CD4-positive, alpha-beta memory T cell (primary cell): ENCODE measurements at regions not wholly inside any gene's neighbourhood (a gene's known extent, or its start where the extent isn't known, plus 50 kb on each side); places are given as distances from the start of the nearest gene placed in this dataset.
"Not testable (repeated sequence)": the region's sequence is repeated elsewhere in the genome, so short reads cannot be mapped to it uniquely, and the experiment has no call there.

Source experiments
- CTCF ChIA-PET: fragments of 350-600 bp; sonication (Branson Sonifier 250); formaldehyde crosslinking; loops from one replicate; lab custom pipeline; 2021; ENCODE audit warnings: inconsistent platforms; ENCODE audit not compliant: partially characterized antibody; lab: Charles Lee
- POLR2A ChIA-PET: fragments of 350-600 bp; sonication (Branson Sonifier 250); formaldehyde crosslinking; loops from one replicate; lab custom pipeline; 2021; ENCODE audit not compliant: partially characterized antibody; lab: Charles Lee
- DNase-seq, 5 donors: peaks; one replicate each; pipeline versions ENCODE4 v3.0.0 to v3.0.0-alpha.2; 2020 to 2022; ENCODE audit warnings: mixed read lengths in 1 of 5
- H3K27ac ChIP-seq: one replicate; pipeline ENCODE4 v1.7.0; 2013; ENCODE audit warnings: low read depth, low read length
- H3K27me3 ChIP-seq: 2 replicates; pipeline ENCODE4 v1.7.0; 2013; ENCODE audit warnings: mild to moderate bottlenecking, low read length, moderate library complexity; ENCODE audit not compliant: insufficient read depth
- H3K36me3 ChIP-seq: 2 replicates; pipeline ENCODE4 v1.7.0; 2013; ENCODE audit warnings: mild to moderate bottlenecking, low read length, moderate library complexity; ENCODE audit not compliant: insufficient read depth
- H3K4me1 ChIP-seq: 2 replicates; pipeline ENCODE4 v1.7.0; 2013; ENCODE audit warnings: mild to moderate bottlenecking, low read length, moderate library complexity; ENCODE audit not compliant: insufficient read depth
- H3K4me3 ChIP-seq, 2 donors: one replicate each; pipeline ENCODE4 v1.7.0; 2013; ENCODE audit warnings: low read length in 2 of 2, mild to moderate bottlenecking in 1 of 2
- H3K9me3 ChIP-seq, 2 donors: one replicate each; pipeline ENCODE4 v1.7.0; 2013; ENCODE audit warnings: low read length in 2 of 2, control low read depth in 1 of 2; ENCODE audit not compliant: control insufficient read depth in 1 of 2
- H3K27ac Mint-ChIP-seq, 7 donors: one replicate each; pipeline ENCODE4 v1.8.0; 2020 to 2021; ENCODE audit warnings: mixed read lengths in 7 of 7, mild to moderate bottlenecking in 6 of 7, inconsistent platforms in 3 of 7, moderate library complexity in 3 of 7
- H3K27me3 Mint-ChIP-seq, 2 donors: one replicate each; pipeline ENCODE4 v1.8.0; 2020 to 2021; ENCODE audit warnings: mixed read lengths in 2 of 2
- H3K36me3 Mint-ChIP-seq, 2 donors: one replicate each; pipeline ENCODE4 v1.8.0; 2020 to 2021; ENCODE audit warnings: mixed read lengths in 2 of 2, inconsistent platforms in 1 of 2, mild to moderate bottlenecking in 1 of 2
- H3K4me1 Mint-ChIP-seq, 4 donors: one replicate each; pipeline ENCODE4 v1.8.0; 2020 to 2021; ENCODE audit warnings: mixed read lengths in 4 of 4, mild to moderate bottlenecking in 1 of 4
- H3K4me3 Mint-ChIP-seq, 8 donors: one replicate each; pipeline ENCODE4 v1.8.0; 2020 to 2021; ENCODE audit warnings: mixed read lengths in 8 of 8, mild to moderate bottlenecking in 7 of 8, moderate library complexity in 6 of 8, inconsistent platforms in 3 of 8
- H3K9me3 Mint-ChIP-seq, 8 donors: one replicate each; pipeline ENCODE4 v1.8.0; 2020 to 2021; ENCODE audit warnings: mixed read lengths in 8 of 8, mild to moderate bottlenecking in 5 of 8, inconsistent platforms in 3 of 8, moderate library complexity in 1 of 8
- intact Hi-C: fragments of 100-400 bp; cut with micrococcal nuclease; formaldehyde crosslinking; loops from one replicate; pipeline ENCODE4 v1.15.1; 2023

DNA sequence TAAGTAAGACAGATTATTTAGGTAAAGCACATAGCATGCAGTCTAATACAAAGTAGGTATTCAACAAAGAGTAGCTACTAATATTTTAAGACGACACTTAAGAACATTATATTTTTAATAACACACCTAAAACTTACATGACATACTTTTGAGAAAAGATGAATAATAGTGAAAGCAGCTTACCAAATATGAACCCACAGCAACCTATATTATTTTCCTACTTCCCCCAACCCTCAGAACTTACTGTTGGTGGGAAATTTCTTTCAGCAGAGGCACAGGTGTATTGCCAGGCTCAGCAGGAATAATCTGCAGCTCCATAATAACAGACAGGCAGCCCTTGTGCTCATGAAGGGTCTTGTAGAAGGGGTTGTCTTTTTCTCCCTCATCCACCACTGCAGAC lies 498.9 kb downstream of the GLUD2 start:
- ChIA-PET CTCF (no interaction called here), POLR2A (no interaction called here)
- H3K27me3 ChIP-seq = no peaks in the 10 kb centered on the region
- DNase-seq = no peak
- no peaks in the 10 kb centered on the region for H3K9me3 ChIP-seq
- H3K27ac ChIP-seq = no peak overlapping the region
- Mint-ChIP-seq H3K27me3 (no peaks in the 10 kb centered on the region), H3K9me3 (peaks cover 0 to 14% (median 7%) of the 10 kb centered on the region in 8 donors), H3K36me3 (no peaks in the 10 kb centered on the region), H3K4me1 (no peaks in the 10 kb centered on the region), H3K27ac (no peak overlapping the region), H3K4me3 (no peak overlapping the region)
- no peak overlapping the region for H3K4me3 ChIP-seq
- no peaks in the 10 kb centered on the region for H3K36me3 ChIP-seq
- intact Hi-C loops = no loop called here
- no peaks in the 10 kb centered on the region for H3K4me1 ChIP-seq

- no peaks in the 10 kb centered on the region for H3K36me3 Mint-ChIP-seq
- DNase-seq = no peak
- H3K27me3 Mint-ChIP-seq = no peaks in the 10 kb centered on the region
- CTCF ChIA-PET = no interaction called here
- no peak overlapping the region for H3K27ac Mint-ChIP-seq
- H3K4me1 Mint-ChIP-seq = no peaks in the 10 kb centered on the region
- POLR2A ChIA-PET = no interaction called here
- H3K4me3 ChIP-seq = no peak overlapping the region
- intact Hi-C loops = no loop called here
- no peak overlapping the region for H3K27ac ChIP-seq
- H3K27me3 ChIP-seq = no peaks in the 10 kb centered on the region
- H3K9me3 ChIP-seq = no peaks in the 10 kb centered on the region
- no peaks in the 10 kb centered on the region for H3K36me3 ChIP-seq
- H3K4me1 ChIP-seq = no peaks in the 10 kb centered on the region
- H3K9me3 Mint-ChIP-seq = no peaks in the 10 kb centered on the region
- H3K4me3 Mint-ChIP-seq = no peak overlapping the region
Measured at GRCh38 chrX:121558886-121559285, 511.5 kb downstream of the GLUD2 start.

- no peaks in the 10 kb centered on the region for H3K27me3 ChIP-seq
- H3K9me3 ChIP-seq = no peaks in the 10 kb centered on the region
- H3K36me3 ChIP-seq = no peaks in the 10 kb centered on the region
- Mint-ChIP-seq H3K4me1 (no peaks in the 10 kb centered on the region), H3K4me3 (no peak overlapping the region), H3K27ac (no peak overlapping the region), H3K36me3 (no peaks in the 10 kb centered on the region), H3K27me3 (no peaks in the 10 kb centered on the region), H3K9me3 (no peaks in the 10 kb centered on the region)
- ChIA-PET CTCF (no interaction called here), POLR2A (no interaction called here)
- H3K4me3 ChIP-seq = no peak overlapping the region
- no peak overlapping the region for H3K27ac ChIP-seq
- intact Hi-C loops = no loop called here
- no peak for DNase-seq
- H3K4me1 ChIP-seq = no peaks in the 10 kb centered on the region
Measured at GRCh38 chrX:121562616-121563015, 515.2 kb downstream of the GLUD2 start.

- Histone ChIP-seq H3K9me3 (no peaks in the 10 kb centered on the region), H3K4me3 (no peak overlapping the region), H3K27ac (no peak overlapping the region), H3K36me3 (no peaks in the 10 kb centered on the region), H3K4me1 (no peaks in the 10 kb centered on the region), H3K27me3 (no peaks in the 10 kb centered on the region)
- no peaks in the 10 kb centered on the region for H3K27me3 Mint-ChIP-seq
- DNase-seq = no peak
- CTCF ChIA-PET = no interaction called here
- intact Hi-C loops = no loop called here
- H3K9me3 Mint-ChIP-seq = peaks cover 0 to 4% (median 0%) of the 10 kb centered on the region in 8 donors
- POLR2A ChIA-PET = no interaction called here
- no peaks in the 10 kb centered on the region for H3K36me3 Mint-ChIP-seq
- H3K4me3 Mint-ChIP-seq = no peak overlapping the region
- H3K27ac Mint-ChIP-seq = no peak overlapping the region
- no peaks in the 10 kb centered on the region for H3K4me1 Mint-ChIP-seq
Measured at GRCh38 chrX:121569609-121570008, 522.2 kb downstream of the GLUD2 start.

DNA sequence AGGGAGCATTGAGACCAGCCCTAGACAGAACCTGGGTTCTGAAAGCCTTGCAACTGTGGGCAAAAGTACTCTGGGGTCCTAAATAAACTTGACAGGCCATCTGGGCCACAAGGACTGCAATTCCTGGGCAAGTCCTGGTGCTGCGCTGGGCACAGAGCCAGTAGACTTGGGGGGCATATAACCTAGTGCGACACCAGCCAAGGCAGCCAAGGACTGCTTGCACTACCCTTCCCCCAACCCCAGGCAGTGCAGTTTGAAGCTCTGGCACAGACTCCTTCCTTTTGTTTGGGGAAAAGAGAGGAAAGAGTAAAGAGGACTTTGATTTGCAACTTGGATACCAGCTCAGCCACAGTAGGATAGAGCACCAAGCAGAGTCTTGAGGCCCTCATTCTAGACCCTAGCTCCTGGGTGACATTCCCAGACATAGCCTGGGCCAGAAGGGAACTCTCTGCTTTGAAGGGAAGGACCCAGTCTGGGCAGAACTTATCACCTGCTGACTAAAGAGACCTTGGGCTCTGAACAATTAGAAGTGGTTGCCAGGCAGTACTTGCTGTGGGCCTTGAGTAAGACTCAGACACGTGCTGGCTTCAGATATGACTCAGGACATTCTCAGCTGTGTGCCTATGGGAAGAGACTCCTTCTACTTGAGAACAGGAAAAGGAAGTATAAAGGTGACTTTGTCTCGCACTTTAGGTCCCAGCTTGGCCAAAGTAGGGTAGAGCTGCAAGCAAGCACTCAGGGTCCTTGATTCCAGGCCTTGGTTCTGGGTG lies 522.8 kb downstream of the GLUD2 start:
- Histone ChIP-seq H3K4me1 (no peaks in the 10 kb centered on the region), H3K4me3 (no peak overlapping the region), H3K27me3 (no peaks in the 10 kb centered on the region), H3K9me3 (no peaks in the 10 kb centered on the region), H3K27ac (no peak overlapping the region), H3K36me3 (no peaks in the 10 kb centered on the region)
- H3K4me1 Mint-ChIP-seq = no peaks in the 10 kb centered on the region
- peaks cover 0 to 4% (median 0%) of the 10 kb centered on the region in 8 donors for H3K9me3 Mint-ChIP-seq
- no peak overlapping the region for H3K27ac Mint-ChIP-seq
- ChIA-PET CTCF (no interaction called here), POLR2A (no interaction called here)
- H3K4me3 Mint-ChIP-seq = no peak overlapping the region
- H3K27me3 Mint-ChIP-seq = no peaks in the 10 kb centered on the region
- no peak for DNase-seq
- no peaks in the 10 kb centered on the region for H3K36me3 Mint-ChIP-seq
- intact Hi-C loops = no loop called here

DNA sequence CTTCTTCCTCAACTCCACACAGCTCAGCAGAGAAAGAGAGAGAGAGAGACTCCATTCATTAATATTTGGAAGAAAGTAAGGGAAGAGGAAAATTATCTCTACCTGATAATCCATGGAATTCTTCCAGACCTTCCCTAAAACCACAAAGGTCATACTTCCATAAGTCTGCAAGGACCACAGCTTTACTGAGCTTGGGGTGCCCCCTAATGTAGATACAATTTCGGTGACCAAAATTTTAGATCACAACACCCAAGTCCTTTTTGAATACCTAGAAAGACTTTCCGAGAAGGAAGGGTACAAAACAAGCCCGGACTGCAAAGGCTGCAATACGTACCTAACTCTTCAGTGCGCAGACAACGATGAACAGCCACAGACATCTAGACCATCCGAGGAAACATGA lies 523.9 kb downstream of the GLUD2 start:
- Mint-ChIP-seq H3K4me3 (no peak overlapping the region), H3K36me3 (no peaks in the 10 kb centered on the region), H3K9me3 (peaks cover 0 to 4% (median 0%) of the 10 kb centered on the region in 8 donors), H3K4me1 (no peaks in the 10 kb centered on the region), H3K27ac (no peak overlapping the region), H3K27me3 (no peaks in the 10 kb centered on the region)
- Histone ChIP-seq H3K9me3 (no peaks in the 10 kb centered on the region), H3K27ac (no peak overlapping the region), H3K4me3 (no peak overlapping the region), H3K27me3 (no peaks in the 10 kb centered on the region), H3K36me3 (no peaks in the 10 kb centered on the region), H3K4me1 (no peaks in the 10 kb centered on the region)
- no peak for DNase-seq
- intact Hi-C loops = no loop called here
- CTCF ChIA-PET = no interaction called here
- POLR2A ChIA-PET = no interaction called here

GRCh38 chrX:121574384-121574783 lies 527.0 kb downstream of the GLUD2 start:
- intact Hi-C loops, H3K36me3 ChIP-seq, POLR2A ChIA-PET, H3K9me3 Mint-ChIP-seq, H3K9me3 ChIP-seq, H3K4me3 Mint-ChIP-seq, H3K27me3 ChIP-seq, DNase-seq, H3K4me1 Mint-ChIP-seq, H3K27ac Mint-ChIP-seq, H3K27me3 Mint-ChIP-seq, H3K36me3 Mint-ChIP-seq, CTCF ChIA-PET, H3K4me1 ChIP-seq, H3K4me3 ChIP-seq, H3K27ac ChIP-seq: not testable (repeated sequence)
